Uterus (tissue), 2 donors: ENCODE measurements at regions not wholly inside any gene's neighbourhood (a gene's known extent, or its start where the extent isn't known, plus 50 kb on each side); places are given as distances from the start of the nearest gene placed in this dataset.

Experiments
- CTCF ChIP-seq, 4 experiments: fragments of 200-600 bp in 2 of 4; fragments of 450-650 bp in 2 of 4; sonication (generic) in 2 of 4; IDR thresholded peaks; one replicate each; pipeline ENCODE4 v1.5.1; 2016 to 2019; ENCODE audit warnings: antibody characterized with exemption in 4 of 4, mild to moderate bottlenecking in 2 of 4, moderate library complexity in 1 of 4
- POLR2A ChIP-seq, 2 donors: fragments of 450-650 bp; IDR thresholded peaks; one replicate each; pipeline ENCODE4 v1.6.1; 2016; ENCODE audit warnings: antibody characterized with exemption in 2 of 2, mild to moderate bottlenecking in 1 of 2, moderate library complexity in 1 of 2

GRCh38 chr6:14900919-14901318 is 344.9 kb upstream of the JARID2 start:
- no peak for TF ChIP-seq CTCF (IDR thresholded peaks at IDR 0.05)
- no peak for TF ChIP-seq POLR2A (IDR thresholded peaks at IDR 0.05)
